NCI-H2196 treated with DMSO at 0.1 percent for 48 hours (cell line): ENCODE measurements at regions not wholly inside any gene's neighbourhood (a gene's known extent, or its start where the extent isn't known, plus 50 kb on each side); places are given as distances from the start of the nearest gene placed in this dataset.

Source experiments
- DNase-seq: peaks from one replicate; lab custom pipeline; 2025; ENCODE audit not compliant: unreplicated experiment; lab: John Stamatoyannopoulos, UW

GRCh38 chr4:32128549-32128948 lies 1408.4 kb downstream of the PCDH7 start:
- DNase-seq, result no peak

- DNase-seq, result no peak
Measured at GRCh38 chr4:32129967-32130366, 1409.8 kb downstream of the PCDH7 start.

- DNase-seq, result no peak
Measured at GRCh38 chr4:32133141-32133540, 1413.0 kb downstream of the PCDH7 start.

- no peak for DNase-seq
Measured at GRCh38 chr4:32133734-32134133, 1413.6 kb downstream of the PCDH7 start.

- no peak for DNase-seq
Measured at GRCh38 chr4:32135642-32136041, 1415.5 kb downstream of the PCDH7 start.

GRCh38 chr4:32136081-32136787 lies 1416.1 kb downstream of the PCDH7 start:
- no peak for DNase-seq

- no peak for DNase-seq
Measured at GRCh38 chr4:32140636-32141035, 1420.5 kb downstream of the PCDH7 start.

GRCh38 chr4:32142075-32142474 lies 1421.9 kb downstream of the PCDH7 start:
- DNase-seq, result no peak

- DNase-seq, result no peak
Measured at GRCh38 chr4:32145987-32146386, 1425.8 kb downstream of the PCDH7 start.

GRCh38 chr4:32147446-32148085 lies 1427.4 kb downstream of the PCDH7 start:
- DNase-seq, result no peak

- no peak for DNase-seq
Measured at GRCh38 chr4:32148111-32148666, 1428.0 kb downstream of the PCDH7 start.

GRCh38 chr4:32158961-32159360 lies 1438.8 kb downstream of the PCDH7 start:
- DNase-seq, result no peak

- no peak for DNase-seq
Measured at GRCh38 chr4:32161392-32161791, 1441.2 kb downstream of the PCDH7 start.

- no peak for DNase-seq
Measured at GRCh38 chr4:32163125-32163524, 1443.0 kb downstream of the PCDH7 start.

GRCh38 chr4:32169841-32170240 lies 1449.7 kb downstream of the PCDH7 start:
- DNase-seq, result no peak

- DNase-seq, result no peak
Measured at GRCh38 chr4:32172086-32172485, 1451.9 kb downstream of the PCDH7 start.

GRCh38 chr4:32172761-32173160 lies 1452.6 kb downstream of the PCDH7 start:
- DNase-seq, result no peak

- no peak for DNase-seq
Measured at GRCh38 chr4:32180086-32180485, 1459.9 kb downstream of the PCDH7 start.

GRCh38 chr4:32184186-32184585 lies 1464.0 kb downstream of the PCDH7 start:
- DNase-seq, result no peak

- DNase-seq, result no peak
Measured at GRCh38 chr4:32189130-32189529, 1469.0 kb downstream of the PCDH7 start.

GRCh38 chr4:32189788-32190187 lies 1469.6 kb downstream of the PCDH7 start:
- DNase-seq, result no peak

- no peak for DNase-seq
Measured at GRCh38 chr4:32191961-32192360, 1471.8 kb downstream of the PCDH7 start.
